A549 (cell line): ENCODE measurements at regions not wholly inside any gene's neighbourhood (a gene's known extent, or its start where the extent isn't known, plus 50 kb on each side); places are given as distances from the start of the nearest gene placed in this dataset.
"Not testable (repeated sequence)": the region's sequence is repeated elsewhere in the genome, so short reads cannot be mapped to it uniquely, and the experiment has no call there.

ENCODE experiments used
- BHLHE40 ChIP-seq: IDR thresholded peaks from 2 replicates; pipeline ENCODE4 v1.6.1; 2012; ENCODE audit warnings: low read depth, low read length, inconsistent platforms
- CBX8 ChIP-seq: fragments of 200-600 bp; sonication (generic); IDR thresholded peaks from 2 replicates; pipeline ENCODE4 v1.6.1; 2016
- CHD2 ChIP-seq: fragments of 150-350 bp; IDR thresholded peaks from 2 replicates; pipeline ENCODE4 v1.6.1; 2014; ENCODE audit warnings: low read length; ENCODE audit not compliant: partially characterized antibody
- CTCF ChIP-seq: fragments of >200 bp; sonication (Bioruptor Twin); formaldehyde crosslinking; IDR thresholded peaks from 3 replicates; pipeline ENCODE4 v1.5.1; 2016
- MYC ChIP-seq: IDR thresholded peaks from 2 replicates; pipeline ENCODE4 v1.6.1; 2012; ENCODE audit warnings: mild to moderate bottlenecking, inconsistent platforms, low read length, improper control_type of control experiment, borderline replicate concordance
- NPAS2 ChIP-seq: fragments of 250-450 bp; sonication (Bioruptor Pico); IDR thresholded peaks from 2 replicates; pipeline ENCODE4 v1.8.0; 2022; ENCODE audit warnings: mild to moderate bottlenecking, moderate library complexity, borderline replicate concordance
- PHF8 ChIP-seq: fragments of 200-600 bp; sonication (generic); IDR thresholded peaks from 2 replicates; pipeline ENCODE4 v1.6.1; 2016; ENCODE audit warnings: low read depth, mild to moderate bottlenecking, antibody characterized with exemption, moderate library complexity, borderline replicate concordance
- POLR2A ChIP-seq: IDR thresholded peaks from 2 replicates; pipeline ENCODE4 v1.6.1; 2012; ENCODE audit warnings: mild to moderate bottlenecking, low read length
- RAD21 ChIP-seq, 2 experiments: fragments of >200 bp in 1 of 2; sonication (Bioruptor Twin) in 1 of 2; formaldehyde crosslinking in 1 of 2; IDR thresholded peaks in 1 of 2; conservative IDR thresholded peaks in 1 of 2; 2 replicates in 1 of 2; 3 replicates in 1 of 2; pipeline ENCODE4 v1.6.1; 2012 to 2018; ENCODE audit warnings: inconsistent platforms in 1 of 2
- RNF2 ChIP-seq: fragments of 200-600 bp; sonication (generic); IDR thresholded peaks from 2 replicates; pipeline ENCODE4 v1.6.1; 2016; ENCODE audit warnings: low read depth, mild to moderate bottlenecking, antibody characterized with exemption, moderate library complexity, borderline replicate concordance
- ZC3H11A ChIP-seq: fragments of 450-650 bp; IDR thresholded peaks from 2 replicates; pipeline ENCODE4 v1.6.1; 2014; ENCODE audit warnings: antibody characterized with exemption, mild to moderate bottlenecking

DNA sequence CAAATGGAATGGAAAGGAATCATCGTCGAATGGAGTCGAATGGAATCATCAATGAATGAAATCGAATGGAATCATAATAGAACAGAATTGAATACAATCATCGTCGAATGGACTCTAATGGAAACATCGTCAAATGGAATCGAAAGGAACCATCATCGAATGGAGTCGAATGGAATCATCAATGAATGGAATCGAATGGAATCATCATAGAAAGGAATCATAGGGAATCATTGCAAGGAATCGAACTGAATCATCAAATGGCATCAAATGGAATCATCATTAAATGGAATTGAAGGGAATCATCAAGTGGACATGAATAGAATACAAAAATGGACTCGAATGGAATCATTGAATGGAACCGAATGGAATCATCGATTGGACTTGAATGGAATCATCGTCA is 237.6 kb downstream of the SHCBP1 start:
- not testable (repeated sequence) for TF ChIP-seq CHD2; CBX8; BHLHE40; POLR2A; MYC; RAD21 (conservative IDR thresholded peaks at IDR 0.05 in 1 of 2, IDR thresholded peaks at IDR 0.05 in 1 of 2); NPAS2 (CRISPR knock-in tag); CTCF; PHF8; RNF2; ZC3H11A
